ENCODE measurements at regions not wholly inside any gene's neighbourhood (a gene's known extent, or its start where the extent isn't known, plus 50 kb on each side); places are given as distances from the start of the nearest gene placed in this dataset.

- Histone ChIP-seq H4K8ac (ENCODE audit: low read length) (no peak overlapping the region), H3K14ac (ENCODE audit: low read length in 2 of 2) (no peak overlapping the region), H3K4me2 (ENCODE audit: low read length, poor library complexity, severe bottlenecking) (no peak overlapping the region), H3K23ac (ENCODE audit: low read length in 2 of 2) (no peak overlapping the region), H3K27ac (ENCODE audit: low read length, poor library complexity, severe bottlenecking) (no peak overlapping the region), H3K4me3 (ENCODE audit: insufficient read depth in 1 of 2, low read depth in 1 of 2, low read length in 2 of 2) (no peak overlapping the region), H3K79me1 (replicated peaks; ENCODE audit: low read length, poor library complexity, severe bottlenecking) (no peaks in the 10 kb centered on the region), H2AFZ (ENCODE audit: low read depth, low read length) (no peak overlapping the region), H2BK12ac (ENCODE audit: low read length in 2 of 2) (no peak overlapping the region), H3K4ac (ENCODE audit: low read depth in 1 of 2, low read length in 2 of 2) (no peak overlapping the region), H2AK5ac (ENCODE audit: low read length, severe bottlenecking) (no peak overlapping the region), H3K27me3 (ENCODE audit: control insufficient read depth in 1 of 2, insufficient read depth in 1 of 2, low read length in 2 of 2) (peaks cover 0 to 28% of the 10 kb centered on the region in 2 experiments), H3K4me1 (ENCODE audit: control insufficient read depth, insufficient read depth, low read depth, low read length) (no peaks in the 10 kb centered on the region), H3K9ac (ENCODE audit: low read length) (no peak overlapping the region), H4K91ac (ENCODE audit: low read length) (no peak overlapping the region), H2BK120ac (ENCODE audit: low read depth, low read length) (no peak overlapping the region), H2BK15ac (ENCODE audit: low read depth, poor library complexity, severe bottlenecking) (no peak overlapping the region), H3K36me3 (ENCODE audit: control insufficient read depth in 1 of 2, insufficient read depth in 2 of 2, low read depth in 1 of 2, low read length in 2 of 2) (no peaks in the 10 kb centered on the region), H3K9me3 (ENCODE audit: control insufficient read depth, low read length) (no peaks in the 10 kb centered on the region), H3K18ac (ENCODE audit: low read depth in 1 of 2, low read length in 2 of 2) (no peak overlapping the region), H2BK5ac (ENCODE audit: low read depth, low read length, poor library complexity, severe bottlenecking) (no peak overlapping the region)
- no peak for DNase-seq
- 93% methylated on average over 8 of the region's 8 CpGs for WGBS
Observed at GRCh38 chr10:126843299-126843934, 61.8 kb upstream of the DOCK1 start.

- Histone ChIP-seq H2BK12ac (ENCODE audit: low read length in 2 of 2) (no peak overlapping the region), H2BK5ac (ENCODE audit: low read depth, low read length, poor library complexity, severe bottlenecking) (no peak overlapping the region), H3K4me3 (ENCODE audit: insufficient read depth in 1 of 2, low read depth in 1 of 2, low read length in 2 of 2) (no peak overlapping the region), H2AFZ (ENCODE audit: low read depth, low read length) (no peak overlapping the region), H3K9me3 (ENCODE audit: control insufficient read depth, low read length) (no peaks in the 10 kb centered on the region), H2AK5ac (ENCODE audit: low read length, severe bottlenecking) (no peak overlapping the region), H3K23ac (ENCODE audit: low read length in 2 of 2) (no peak overlapping the region), H4K91ac (ENCODE audit: low read length) (no peak overlapping the region), H2BK120ac (ENCODE audit: low read depth, low read length) (no peak overlapping the region), H3K79me1 (replicated peaks; ENCODE audit: low read length, poor library complexity, severe bottlenecking) (no peaks in the 10 kb centered on the region), H3K4me1 (ENCODE audit: control insufficient read depth, insufficient read depth, low read depth, low read length) (no peaks in the 10 kb centered on the region), H3K18ac (ENCODE audit: low read depth in 1 of 2, low read length in 2 of 2) (no peak overlapping the region), H3K27ac (ENCODE audit: low read length, poor library complexity, severe bottlenecking) (no peak overlapping the region), H3K36me3 (ENCODE audit: control insufficient read depth in 1 of 2, insufficient read depth in 2 of 2, low read depth in 1 of 2, low read length in 2 of 2) (no peaks in the 10 kb centered on the region), H3K4me2 (ENCODE audit: low read length, poor library complexity, severe bottlenecking) (no peak overlapping the region), H3K9ac (ENCODE audit: low read length) (no peak overlapping the region), H4K8ac (ENCODE audit: low read length) (no peak overlapping the region), H3K4ac (ENCODE audit: low read depth in 1 of 2, low read length in 2 of 2) (no peak overlapping the region), H3K27me3 (ENCODE audit: control insufficient read depth in 1 of 2, insufficient read depth in 1 of 2, low read length in 2 of 2) (peaks cover 0 to 29% of the 10 kb centered on the region in 2 experiments), H2BK15ac (ENCODE audit: low read depth, poor library complexity, severe bottlenecking) (no peak overlapping the region), H3K14ac (ENCODE audit: low read length in 2 of 2) (no peak overlapping the region)
- peak; percentile 61 for DNase-seq
- WGBS = 66% methylated on average over 6 of the region's 6 CpGs
Observed at GRCh38 chr10:126844406-126844805, 60.8 kb upstream of the DOCK1 start.

DNA sequence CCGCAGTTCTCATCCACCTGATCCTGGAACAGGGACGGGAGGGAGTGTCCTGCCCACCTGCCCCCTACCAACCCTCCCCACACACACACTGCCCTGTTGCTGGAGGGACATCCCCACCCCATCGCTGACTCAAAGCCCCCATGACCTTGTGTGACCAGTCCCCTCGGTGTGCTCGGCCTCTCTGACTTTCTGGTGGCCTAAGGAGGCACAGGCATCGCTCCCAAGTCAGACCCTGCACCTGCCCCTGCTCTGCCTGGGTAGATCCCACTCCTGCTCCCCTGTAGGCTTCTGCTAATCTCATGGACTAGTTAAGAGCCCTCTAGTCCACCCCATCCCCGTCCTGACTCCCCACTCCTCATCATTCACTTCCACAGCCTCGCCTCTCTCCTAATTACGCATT, 58.8 kb upstream of the DOCK1 start:
- 69% methylated on average over 8 of the region's 9 CpGs for WGBS
- Histone ChIP-seq H3K27me3 (ENCODE audit: control insufficient read depth in 1 of 2, insufficient read depth in 1 of 2, low read length in 2 of 2) (peaks cover 0 to 18% of the 10 kb centered on the region in 2 experiments), H2BK12ac (ENCODE audit: low read length in 2 of 2) (no peak overlapping the region), H3K79me1 (replicated peaks; ENCODE audit: low read length, poor library complexity, severe bottlenecking) (no peaks in the 10 kb centered on the region), H3K9me3 (ENCODE audit: control insufficient read depth, low read length) (no peaks in the 10 kb centered on the region), H3K9ac (ENCODE audit: low read length) (no peak overlapping the region), H2BK15ac (ENCODE audit: low read depth, poor library complexity, severe bottlenecking) (no peak overlapping the region), H2BK120ac (ENCODE audit: low read depth, low read length) (no peak overlapping the region), H4K8ac (ENCODE audit: low read length) (no peak overlapping the region), H2BK5ac (ENCODE audit: low read depth, low read length, poor library complexity, severe bottlenecking) (no peak overlapping the region), H4K91ac (ENCODE audit: low read length) (no peak overlapping the region), H3K4me2 (ENCODE audit: low read length, poor library complexity, severe bottlenecking) (no peak overlapping the region), H3K36me3 (ENCODE audit: control insufficient read depth in 1 of 2, insufficient read depth in 2 of 2, low read depth in 1 of 2, low read length in 2 of 2) (no peaks in the 10 kb centered on the region), H3K14ac (ENCODE audit: low read length in 2 of 2) (peak overlapping the region in 1 of 2 experiments; percentile 58), H3K4me3 (ENCODE audit: insufficient read depth in 1 of 2, low read depth in 1 of 2, low read length in 2 of 2) (no peak overlapping the region), H3K23ac (ENCODE audit: low read length in 2 of 2) (no peak overlapping the region), H3K4me1 (ENCODE audit: control insufficient read depth, insufficient read depth, low read depth, low read length) (no peaks in the 10 kb centered on the region), H3K4ac (ENCODE audit: low read depth in 1 of 2, low read length in 2 of 2) (no peak overlapping the region), H3K18ac (ENCODE audit: low read depth in 1 of 2, low read length in 2 of 2) (no peak overlapping the region), H2AK5ac (ENCODE audit: low read length, severe bottlenecking) (no peak overlapping the region), H3K27ac (ENCODE audit: low read length, poor library complexity, severe bottlenecking) (no peak overlapping the region), H2AFZ (ENCODE audit: low read depth, low read length) (no peak overlapping the region)
- DNase-seq = no peak

GRCh38 chr10:126846959-126847358, 58.3 kb upstream of the DOCK1 start:
- Histone ChIP-seq H4K8ac (ENCODE audit: low read length) (no peak overlapping the region), H3K18ac (ENCODE audit: low read depth in 1 of 2, low read length in 2 of 2) (no peak overlapping the region), H3K4me1 (ENCODE audit: control insufficient read depth, insufficient read depth, low read depth, low read length) (no peaks in the 10 kb centered on the region), H3K4me2 (ENCODE audit: low read length, poor library complexity, severe bottlenecking) (no peak overlapping the region), H4K91ac (ENCODE audit: low read length) (no peak overlapping the region), H2BK15ac (ENCODE audit: low read depth, poor library complexity, severe bottlenecking) (no peak overlapping the region), H3K36me3 (ENCODE audit: control insufficient read depth in 1 of 2, insufficient read depth in 2 of 2, low read depth in 1 of 2, low read length in 2 of 2) (no peaks in the 10 kb centered on the region), H3K4ac (ENCODE audit: low read depth in 1 of 2, low read length in 2 of 2) (no peak overlapping the region), H3K27me3 (ENCODE audit: control insufficient read depth in 1 of 2, insufficient read depth in 1 of 2, low read length in 2 of 2) (peaks cover 4 to 13% of the 10 kb centered on the region in 2 experiments), H3K14ac (ENCODE audit: low read length in 2 of 2) (no peak overlapping the region), H3K4me3 (ENCODE audit: insufficient read depth in 1 of 2, low read depth in 1 of 2, low read length in 2 of 2) (no peak overlapping the region), H3K23ac (ENCODE audit: low read length in 2 of 2) (no peak overlapping the region), H3K9ac (ENCODE audit: low read length) (no peak overlapping the region), H3K79me1 (replicated peaks; ENCODE audit: low read length, poor library complexity, severe bottlenecking) (no peaks in the 10 kb centered on the region), H2AK5ac (ENCODE audit: low read length, severe bottlenecking) (no peak overlapping the region), H2BK5ac (ENCODE audit: low read depth, low read length, poor library complexity, severe bottlenecking) (no peak overlapping the region), H2AFZ (ENCODE audit: low read depth, low read length) (no peak overlapping the region), H3K9me3 (ENCODE audit: control insufficient read depth, low read length) (no peaks in the 10 kb centered on the region), H2BK12ac (ENCODE audit: low read length in 2 of 2) (no peak overlapping the region), H3K27ac (ENCODE audit: low read length, poor library complexity, severe bottlenecking) (no peak overlapping the region), H2BK120ac (ENCODE audit: low read depth, low read length) (no peak overlapping the region)
- no peak for DNase-seq
- WGBS = 60% methylated on average over 1 of the region's 2 CpGs
